Suprapubic skin (tissue), 3 donors: ENCODE measurements at regions not wholly inside any gene's neighbourhood (a gene's known extent, or its start where the extent isn't known, plus 50 kb on each side); places are given as distances from the start of the nearest gene placed in this dataset.

ENCODE experiments used
- CTCF ChIP-seq, 2 donors: fragments of 200-600 bp in 1 of 2; fragments of 450-650 bp in 1 of 2; sonication (generic) in 1 of 2; IDR thresholded peaks; one replicate each; pipeline ENCODE4 v1.5.1; 2016 to 2019; ENCODE audit warnings: antibody characterized with exemption in 2 of 2, mild to moderate bottlenecking in 1 of 2, moderate library complexity in 1 of 2
- POLR2AphosphoS5 ChIP-seq, 3 donors: sonication (generic); formaldehyde crosslinking; IDR thresholded peaks; one replicate each; pipeline ENCODE4 v1.6.1; 2017; ENCODE audit warnings: antibody characterized with exemption in 3 of 3

- TF ChIP-seq CTCF (IDR thresholded peaks at IDR 0.05) (no peak), POLR2AphosphoS5 (IDR thresholded peaks at IDR 0.05) (no peak)
These were observed 1091.7 kb upstream of the CELF2 start for GRCh38 chr10:9926003-9926402.
